Stimulated activated memory B cell treated with anti-CD40 and anti-IgM and Interleukin-4, amounts not matched to agents 10 μg/mL and 1 μg/mL and 100 μg/mL, for 72 hours (primary cell): ENCODE measurements at regions not wholly inside any gene's neighbourhood (a gene's known extent, or its start where the extent isn't known, plus 50 kb on each side); places are given as distances from the start of the nearest gene placed in this dataset.
"Not testable (repeated sequence)": the region's sequence is repeated elsewhere in the genome, so short reads cannot be mapped to it uniquely, and the experiment has no call there.

Source experiments
- ATAC-seq: fragments of 150-1000 bp; cut with Tn5 transposase; 2 replicates; pipeline ENCODE4 v1.10.0; 2021
- H3K27ac Mint-ChIP-seq: one replicate; pipeline ENCODE4 v1.8.0; 2022; ENCODE audit warnings: mild to moderate bottlenecking, mixed read lengths
- H3K27me3 Mint-ChIP-seq: one replicate; pipeline ENCODE4 v1.8.0; 2022; ENCODE audit warnings: mixed read lengths
- H3K36me3 Mint-ChIP-seq: one replicate; pipeline ENCODE4 v1.8.0; 2022; ENCODE audit warnings: mixed read lengths
- H3K4me1 Mint-ChIP-seq: one replicate; pipeline ENCODE4 v1.8.0; 2022; ENCODE audit warnings: mixed read lengths
- H3K4me3 Mint-ChIP-seq: one replicate; pipeline ENCODE4 v1.8.0; 2022; ENCODE audit warnings: mild to moderate bottlenecking, moderate library complexity, mixed read lengths
- H3K9me3 Mint-ChIP-seq: one replicate; pipeline ENCODE4 v1.8.0; 2022; ENCODE audit warnings: mixed read lengths

GRCh38 chr16:87152221-87152755, 164.9 kb downstream of the C16orf95 start:
- H3K36me3 Mint-ChIP-seq: no peaks in the 10 kb centered on the region
- H3K4me1 Mint-ChIP-seq: no peaks in the 10 kb centered on the region
- peaks cover 20% of the 10 kb centered on the region for H3K9me3 Mint-ChIP-seq
- no peak for ATAC-seq
- H3K4me3 Mint-ChIP-seq: no peak overlapping the region
- H3K27me3 Mint-ChIP-seq: peaks cover 14% of the 10 kb centered on the region
- H3K27ac Mint-ChIP-seq: no peak overlapping the region

GRCh38 chr16:87153326-87153725, 163.9 kb downstream of the C16orf95 start:
- Mint-ChIP-seq H3K27ac (no peak overlapping the region), H3K4me1 (no peaks in the 10 kb centered on the region), H3K27me3 (peaks cover 14% of the 10 kb centered on the region), H3K9me3 (peaks cover 20% of the 10 kb centered on the region), H3K36me3 (no peaks in the 10 kb centered on the region), H3K4me3 (no peak overlapping the region)
- ATAC-seq: no peak

GRCh38 chr16:87155315-87155714, 161.9 kb downstream of the C16orf95 start:
- H3K27ac Mint-ChIP-seq, H3K4me1 Mint-ChIP-seq, H3K4me3 Mint-ChIP-seq, ATAC-seq, H3K36me3 Mint-ChIP-seq: not testable (repeated sequence)
- peaks cover 14% of the 10 kb centered on the region for H3K27me3 Mint-ChIP-seq
- peaks cover 11% of the 10 kb centered on the region for H3K9me3 Mint-ChIP-seq

- no peak overlapping the region for H3K4me3 Mint-ChIP-seq
- H3K4me1 Mint-ChIP-seq: no peaks in the 10 kb centered on the region
- H3K9me3 Mint-ChIP-seq: peaks cover 11% of the 10 kb centered on the region
- ATAC-seq: no peak
- no peak overlapping the region for H3K27ac Mint-ChIP-seq
- H3K36me3 Mint-ChIP-seq: no peaks in the 10 kb centered on the region
- peaks cover 14% of the 10 kb centered on the region for H3K27me3 Mint-ChIP-seq
Measured at GRCh38 chr16:87156195-87156594, 161.0 kb downstream of the C16orf95 start.

- no peaks in the 10 kb centered on the region for H3K4me1 Mint-ChIP-seq
- no peak overlapping the region for H3K4me3 Mint-ChIP-seq
- H3K36me3 Mint-ChIP-seq: no peaks in the 10 kb centered on the region
- peaks cover 3% of the 10 kb centered on the region for H3K27me3 Mint-ChIP-seq
- no peak for ATAC-seq
- no peak overlapping the region for H3K27ac Mint-ChIP-seq
- H3K9me3 Mint-ChIP-seq: peaks cover 3% of the 10 kb centered on the region
Measured at GRCh38 chr16:87160234-87160636, 157.0 kb downstream of the C16orf95 start.

- H3K27ac Mint-ChIP-seq: no peak overlapping the region
- no peak overlapping the region for H3K4me3 Mint-ChIP-seq
- H3K27me3 Mint-ChIP-seq: no peaks in the 10 kb centered on the region
- ATAC-seq: no peak
- peaks cover 3% of the 10 kb centered on the region for H3K9me3 Mint-ChIP-seq
- no peaks in the 10 kb centered on the region for H3K4me1 Mint-ChIP-seq
- no peaks in the 10 kb centered on the region for H3K36me3 Mint-ChIP-seq
Measured at GRCh38 chr16:87160701-87161337, 156.4 kb downstream of the C16orf95 start.

- H3K27ac Mint-ChIP-seq, H3K4me3 Mint-ChIP-seq, H3K4me1 Mint-ChIP-seq, ATAC-seq, H3K27me3 Mint-ChIP-seq, H3K9me3 Mint-ChIP-seq, H3K36me3 Mint-ChIP-seq: not testable (repeated sequence)
Measured at GRCh38 chr16:87161410-87161809, 155.8 kb downstream of the C16orf95 start.

GRCh38 chr16:87161822-87162676, 155.1 kb downstream of the C16orf95 start:
- no peaks in the 10 kb centered on the region for H3K4me1 Mint-ChIP-seq
- H3K9me3 Mint-ChIP-seq: peaks cover 3% of the 10 kb centered on the region
- no peak overlapping the region for H3K27ac Mint-ChIP-seq
- H3K4me3 Mint-ChIP-seq: peak overlapping the region; percentile 6
- no peaks in the 10 kb centered on the region for H3K36me3 Mint-ChIP-seq
- H3K27me3 Mint-ChIP-seq: no peaks in the 10 kb centered on the region
- ATAC-seq: no peak

GRCh38 chr16:87162799-87163198, 154.4 kb downstream of the C16orf95 start:
- not testable (repeated sequence) for H3K27me3 Mint-ChIP-seq, H3K36me3 Mint-ChIP-seq, H3K4me1 Mint-ChIP-seq, ATAC-seq, H3K27ac Mint-ChIP-seq, H3K4me3 Mint-ChIP-seq, H3K9me3 Mint-ChIP-seq

- peaks cover 9% of the 10 kb centered on the region for H3K9me3 Mint-ChIP-seq
- no peaks in the 10 kb centered on the region for H3K36me3 Mint-ChIP-seq
- H3K4me3 Mint-ChIP-seq: no peak overlapping the region
- H3K4me1 Mint-ChIP-seq: no peaks in the 10 kb centered on the region
- no peak for ATAC-seq
- no peaks in the 10 kb centered on the region for H3K27me3 Mint-ChIP-seq
- no peak overlapping the region for H3K27ac Mint-ChIP-seq
Measured at GRCh38 chr16:87163637-87164036, 153.6 kb downstream of the C16orf95 start.

GRCh38 chr16:87165151-87165550, 152.0 kb downstream of the C16orf95 start:
- no peak for ATAC-seq

GRCh38 chr16:87165885-87166284, 151.3 kb downstream of the C16orf95 start:
- Mint-ChIP-seq H3K4me3 (no peak overlapping the region), H3K4me1 (no peaks in the 10 kb centered on the region), H3K36me3 (no peaks in the 10 kb centered on the region), H3K9me3 (peaks cover 9% of the 10 kb centered on the region), H3K27ac (no peak overlapping the region), H3K27me3 (no peaks in the 10 kb centered on the region)
- no peak for ATAC-seq

More at GRCh38 chr16:87165151-87165550, 152.0 kb downstream of the C16orf95 start:
- H3K9me3 Mint-ChIP-seq: peaks cover 9% of the 10 kb centered on the region
- no peaks in the 10 kb centered on the region for H3K27me3 Mint-ChIP-seq
- no peaks in the 10 kb centered on the region for H3K36me3 Mint-ChIP-seq
- H3K4me1 Mint-ChIP-seq: no peaks in the 10 kb centered on the region
- no peak overlapping the region for H3K4me3 Mint-ChIP-seq
- H3K27ac Mint-ChIP-seq: no peak overlapping the region

GRCh38 chr16:87166321-87166720, 150.9 kb downstream of the C16orf95 start:
- H3K4me1 Mint-ChIP-seq: no peaks in the 10 kb centered on the region
- no peaks in the 10 kb centered on the region for H3K36me3 Mint-ChIP-seq
- no peak overlapping the region for H3K4me3 Mint-ChIP-seq
- ATAC-seq: no peak
- no peaks in the 10 kb centered on the region for H3K27me3 Mint-ChIP-seq
- H3K27ac Mint-ChIP-seq: no peak overlapping the region
- peaks cover 9% of the 10 kb centered on the region for H3K9me3 Mint-ChIP-seq

GRCh38 chr16:87166934-87167333, 150.3 kb downstream of the C16orf95 start:
- no peaks in the 10 kb centered on the region for H3K36me3 Mint-ChIP-seq

GRCh38 chr16:87169509-87169995, 147.6 kb downstream of the C16orf95 start:
- Mint-ChIP-seq H3K4me1 (no peaks in the 10 kb centered on the region), H3K4me3 (no peak overlapping the region), H3K36me3 (no peaks in the 10 kb centered on the region)

More at GRCh38 chr16:87166934-87167333, 150.3 kb downstream of the C16orf95 start:
- Mint-ChIP-seq H3K27ac (no peak overlapping the region), H3K27me3 (no peaks in the 10 kb centered on the region), H3K4me3 (no peak overlapping the region), H3K9me3 (peaks cover 9% of the 10 kb centered on the region), H3K4me1 (no peaks in the 10 kb centered on the region)
- no peak for ATAC-seq

More at GRCh38 chr16:87169509-87169995, 147.6 kb downstream of the C16orf95 start:
- no peak for ATAC-seq
- Mint-ChIP-seq H3K27me3 (peaks cover under 1% of the 10 kb centered on the region), H3K27ac (no peak overlapping the region), H3K9me3 (peaks cover 6% of the 10 kb centered on the region)
